Gastroesophageal sphincter (tissue), 3 donors: ENCODE measurements at regions not wholly inside any gene's neighbourhood (a gene's known extent, or its start where the extent isn't known, plus 50 kb on each side); places are given as distances from the start of the nearest gene placed in this dataset.

Source experiments
- CTCF ChIP-seq, 4 experiments: fragments of 200-600 bp in 2 of 4; fragments of 450-650 bp in 2 of 4; sonication (generic) in 1 of 4; IDR thresholded peaks; one replicate each; pipeline ENCODE4 v1.5.1; 2017 to 2019; ENCODE audit warnings: antibody characterized with exemption in 4 of 4, mild to moderate bottlenecking in 2 of 4, moderate library complexity in 2 of 4
- EP300 ChIP-seq: sonication (generic); formaldehyde crosslinking; IDR thresholded peaks from one replicate; pipeline ENCODE4 v1.6.1; 2017; ENCODE audit warnings: antibody characterized with exemption, mild to moderate bottlenecking
- POLR2A ChIP-seq, 2 donors: fragments of 450-650 bp; IDR thresholded peaks; one replicate each; pipeline ENCODE4 v1.6.1; 2017; ENCODE audit warnings: antibody characterized with exemption in 2 of 2, mild to moderate bottlenecking in 2 of 2, moderate library complexity in 1 of 2

- TF ChIP-seq CTCF (IDR thresholded peaks at IDR 0.05), result no peak
- TF ChIP-seq POLR2A (IDR thresholded peaks at IDR 0.05), result no peak
- TF ChIP-seq EP300, result no peak
Observed at GRCh38 chr5:44695259-44695658, 113.5 kb upstream of the MRPS30 start.
